ENCODE measurements at regions not wholly inside any gene's neighbourhood (a gene's known extent, or its start where the extent isn't known, plus 50 kb on each side); places are given as distances from the start of the nearest gene placed in this dataset.

- H3K4me3 ChIP-seq (IDR thresholded peaks at IDR 0.05; ENCODE audit: insufficient read depth, low read depth, low read length), result no peak overlapping the region
- no peaks in the 10 kb centered on the region for H3K27me3 ChIP-seq (ENCODE audit: insufficient read depth, low read depth)
- TF ChIP-seq CTCF (conservative IDR thresholded peaks at IDR 0.05; ENCODE audit: low read depth, low read length), result no peak
These were observed 533.2 kb downstream of the RFC3 start for GRCh38 chr13:34351134-34351533.

GRCh38 chr13:34352958-34353357 is 535.0 kb downstream of the RFC3 start:
- no peaks in the 10 kb centered on the region for H3K27me3 ChIP-seq (ENCODE audit: insufficient read depth, low read depth)
- H4K20me1 ChIP-seq (ENCODE audit: insufficient read depth), result no peaks in the 10 kb centered on the region
- H3K79me2 ChIP-seq (ENCODE audit: insufficient read depth, low read depth), result no peaks in the 10 kb centered on the region
- TF ChIP-seq CTCF (conservative IDR thresholded peaks at IDR 0.05; ENCODE audit: low read depth, low read length), result no peak
- H3K4me3 ChIP-seq (IDR thresholded peaks at IDR 0.05; ENCODE audit: insufficient read depth, low read depth, low read length), result no peak overlapping the region
- H3K27ac ChIP-seq, result no peak overlapping the region
- no peaks in the 10 kb centered on the region for H3K4me1 ChIP-seq (ENCODE audit: low read depth, poor library complexity, severe bottlenecking)
- H3K9ac ChIP-seq, result no peak overlapping the region
- no peaks in the 10 kb centered on the region for H3K36me3 ChIP-seq (ENCODE audit: insufficient read depth)
- H3K4me2 ChIP-seq, result no peak overlapping the region
- no peak overlapping the region for H2AFZ ChIP-seq (ENCODE audit: low read depth)

More at GRCh38 chr13:34351134-34351533, 533.2 kb downstream of the RFC3 start:
- Histone ChIP-seq H4K20me1 (ENCODE audit: insufficient read depth) (no peaks in the 10 kb centered on the region), H3K4me1 (ENCODE audit: low read depth, poor library complexity, severe bottlenecking) (no peaks in the 10 kb centered on the region), H2AFZ (ENCODE audit: low read depth) (no peak overlapping the region), H3K27ac (no peak overlapping the region), H3K36me3 (ENCODE audit: insufficient read depth) (no peaks in the 10 kb centered on the region), H3K9ac (no peak overlapping the region), H3K4me2 (no peak overlapping the region), H3K79me2 (ENCODE audit: insufficient read depth, low read depth) (no peaks in the 10 kb centered on the region)

GRCh38 chr13:34356686-34357434 is 538.9 kb downstream of the RFC3 start:
- Histone ChIP-seq H3K4me2 (no peak overlapping the region), H2AFZ (ENCODE audit: low read depth) (no peak overlapping the region), H3K9ac (no peak overlapping the region), H3K36me3 (ENCODE audit: insufficient read depth) (no peaks in the 10 kb centered on the region), H4K20me1 (ENCODE audit: insufficient read depth) (no peaks in the 10 kb centered on the region), H3K27me3 (ENCODE audit: insufficient read depth, low read depth) (no peaks in the 10 kb centered on the region), H3K27ac (no peak overlapping the region), H3K4me1 (ENCODE audit: low read depth, poor library complexity, severe bottlenecking) (no peaks in the 10 kb centered on the region), H3K79me2 (ENCODE audit: insufficient read depth, low read depth) (no peaks in the 10 kb centered on the region), H3K4me3 (IDR thresholded peaks at IDR 0.05; ENCODE audit: insufficient read depth, low read depth, low read length) (no peak overlapping the region)
- TF ChIP-seq CTCF (conservative IDR thresholded peaks at IDR 0.05; ENCODE audit: low read depth, low read length), result no peak

- no peaks in the 10 kb centered on the region for H3K36me3 ChIP-seq (ENCODE audit: insufficient read depth)
- no peak overlapping the region for H3K4me2 ChIP-seq
- H3K79me2 ChIP-seq (ENCODE audit: insufficient read depth, low read depth), result no peaks in the 10 kb centered on the region
- H3K9ac ChIP-seq, result no peak overlapping the region
- no peaks in the 10 kb centered on the region for H4K20me1 ChIP-seq (ENCODE audit: insufficient read depth)
- TF ChIP-seq CTCF (conservative IDR thresholded peaks at IDR 0.05; ENCODE audit: low read depth, low read length), result no peak
- no peaks in the 10 kb centered on the region for H3K4me1 ChIP-seq (ENCODE audit: low read depth, poor library complexity, severe bottlenecking)
- H3K27me3 ChIP-seq (ENCODE audit: insufficient read depth, low read depth), result no peaks in the 10 kb centered on the region
- no peak overlapping the region for H3K4me3 ChIP-seq (IDR thresholded peaks at IDR 0.05; ENCODE audit: insufficient read depth, low read depth, low read length)
- H3K27ac ChIP-seq, result no peak overlapping the region
- H2AFZ ChIP-seq (ENCODE audit: low read depth), result no peak overlapping the region
These were observed 539.7 kb downstream of the RFC3 start for GRCh38 chr13:34357435-34358232.

Measured in KMS-11 (cell line).